Panc1 (cell line): ENCODE measurements at regions not wholly inside any gene's neighbourhood (a gene's known extent, or its start where the extent isn't known, plus 50 kb on each side); places are given as distances from the start of the nearest gene placed in this dataset.

Source experiments
- CTCF ChIP-seq: fragments of 450-650 bp; IDR thresholded peaks from 2 replicates; pipeline ENCODE4 v1.5.1; 2017; ENCODE audit warnings: mild to moderate bottlenecking
- POLR2AphosphoS5 ChIP-seq: IDR thresholded peaks from 2 replicates; pipeline ENCODE4 v1.6.1; 2012; ENCODE audit warnings: mild to moderate bottlenecking, low read depth, low read length, moderate library complexity
- REST ChIP-seq, 2 experiments: IDR thresholded peaks; 2 replicates each; pipeline ENCODE4 v1.6.1; 2011 to 2012; ENCODE audit warnings: low read depth in 2 of 2, control low read depth in 1 of 2, low read length in 1 of 2, mild to moderate bottlenecking in 1 of 2, moderate library complexity in 1 of 2; ENCODE audit not compliant: insufficient read depth in 1 of 2
- SIN3A ChIP-seq: IDR thresholded peaks from 2 replicates; pipeline ENCODE4 v1.6.1; 2012; ENCODE audit warnings: low read depth, mild to moderate bottlenecking, low read length, moderate library complexity, borderline replicate concordance; ENCODE audit not compliant: insufficient read depth
- TCF7L2 ChIP-seq: IDR thresholded peaks from 2 replicates; pipeline ENCODE4 v1.6.1; 2011; ENCODE audit warnings: mild to moderate bottlenecking, low read depth, low read length, inconsistent platforms

- no peak for TF ChIP-seq CTCF
- TF ChIP-seq TCF7L2 = no peak
- no peak for TF ChIP-seq SIN3A
- TF ChIP-seq REST (IDR thresholded peaks at IDR 0.05; ENCODE audit: insufficient read depth in 1 of 2, low read depth in 2 of 2, low read length in 1 of 2) = no peak
- TF ChIP-seq POLR2AphosphoS5 = no peak
Measured at GRCh38 chr1:83561346-83561745, 437.6 kb downstream of the TTLL7 start.
